ENCODE measurements at regions not wholly inside any gene's neighbourhood (a gene's known extent, or its start where the extent isn't known, plus 50 kb on each side); places are given as distances from the start of the nearest gene placed in this dataset.

GRCh38 chr11:96481204-96481603 lies 91.4 kb downstream of the JRKL start:
- Histone ChIP-seq H3K27ac (ENCODE audit: low read depth, low read length, poor library complexity, severe bottlenecking) (no peak overlapping the region), H4K20me1 (ENCODE audit: insufficient read depth, low read length) (no peaks in the 10 kb centered on the region), H2AFZ (ENCODE audit: low read length) (no peak overlapping the region), H3K79me2 (ENCODE audit: insufficient read depth, low read length) (no peaks in the 10 kb centered on the region), H3K4me2 (ENCODE audit: low read length) (no peak overlapping the region), H3K4me1 (ENCODE audit: insufficient read depth, low read length, severe bottlenecking) (no peaks in the 10 kb centered on the region), H3K4me3 (ENCODE audit: low read depth, low read length, poor library complexity, severe bottlenecking) (no peak overlapping the region), H3K27me3 (ENCODE audit: insufficient read depth, low read length) (no peaks in the 10 kb centered on the region), H3F3A (ENCODE audit: insufficient read depth, low read length) (no peaks in the 10 kb centered on the region), H3K36me3 (ENCODE audit: insufficient read depth, low read length) (no peaks in the 10 kb centered on the region), H3K9me2 (ENCODE audit: low read depth, low read length) (no peaks in the 10 kb centered on the region), H3K9ac (ENCODE audit: low read length) (no peak overlapping the region), H3K9me3 (ENCODE audit: low read length) (no peaks in the 10 kb centered on the region)
- no peak for TF ChIP-seq CTCF (IDR thresholded peaks at IDR 0.05; ENCODE audit: low read length)
- no peak for TF ChIP-seq EZH2 (IDR thresholded peaks at IDR 0.05; ENCODE audit: borderline replicate concordance, low read length)

GRCh38 chr11:96481771-96482170 lies 92.0 kb downstream of the JRKL start:
- no peaks in the 10 kb centered on the region for H3K9me2 ChIP-seq (ENCODE audit: low read depth, low read length)
- no peak overlapping the region for H3K4me2 ChIP-seq (ENCODE audit: low read length)
- no peaks in the 10 kb centered on the region for H3K36me3 ChIP-seq (ENCODE audit: insufficient read depth, low read length)
- H3F3A ChIP-seq (ENCODE audit: insufficient read depth, low read length) = no peaks in the 10 kb centered on the region
- no peaks in the 10 kb centered on the region for H3K79me2 ChIP-seq (ENCODE audit: insufficient read depth, low read length)
- no peaks in the 10 kb centered on the region for H4K20me1 ChIP-seq (ENCODE audit: insufficient read depth, low read length)
- H3K27ac ChIP-seq (ENCODE audit: low read depth, low read length, poor library complexity, severe bottlenecking) = no peak overlapping the region
- H3K9me3 ChIP-seq (ENCODE audit: low read length) = no peaks in the 10 kb centered on the region
- no peaks in the 10 kb centered on the region for H3K4me1 ChIP-seq (ENCODE audit: insufficient read depth, low read length, severe bottlenecking)
- H3K4me3 ChIP-seq (ENCODE audit: low read depth, low read length, poor library complexity, severe bottlenecking) = no peak overlapping the region
- H3K9ac ChIP-seq (ENCODE audit: low read length) = no peak overlapping the region
- no peaks in the 10 kb centered on the region for H3K27me3 ChIP-seq (ENCODE audit: insufficient read depth, low read length)
- H2AFZ ChIP-seq (ENCODE audit: low read length) = no peak overlapping the region
- no peak for TF ChIP-seq CTCF (IDR thresholded peaks at IDR 0.05; ENCODE audit: low read length)
- TF ChIP-seq EZH2 (IDR thresholded peaks at IDR 0.05; ENCODE audit: borderline replicate concordance, low read length) = no peak

GRCh38 chr11:96482193-96482592 lies 92.4 kb downstream of the JRKL start:
- H3K27me3 ChIP-seq (ENCODE audit: insufficient read depth, low read length) = no peaks in the 10 kb centered on the region
- no peaks in the 10 kb centered on the region for H3K79me2 ChIP-seq (ENCODE audit: insufficient read depth, low read length)
- no peaks in the 10 kb centered on the region for H3K9me2 ChIP-seq (ENCODE audit: low read depth, low read length)
- no peak overlapping the region for H3K27ac ChIP-seq (ENCODE audit: low read depth, low read length, poor library complexity, severe bottlenecking)
- no peaks in the 10 kb centered on the region for H3F3A ChIP-seq (ENCODE audit: insufficient read depth, low read length)
- no peak overlapping the region for H3K4me3 ChIP-seq (ENCODE audit: low read depth, low read length, poor library complexity, severe bottlenecking)
- no peaks in the 10 kb centered on the region for H3K4me1 ChIP-seq (ENCODE audit: insufficient read depth, low read length, severe bottlenecking)
- H2AFZ ChIP-seq (ENCODE audit: low read length) = no peak overlapping the region
- H3K36me3 ChIP-seq (ENCODE audit: insufficient read depth, low read length) = no peaks in the 10 kb centered on the region
- no peaks in the 10 kb centered on the region for H3K9me3 ChIP-seq (ENCODE audit: low read length)
- H3K4me2 ChIP-seq (ENCODE audit: low read length) = no peak overlapping the region
- H4K20me1 ChIP-seq (ENCODE audit: insufficient read depth, low read length) = no peaks in the 10 kb centered on the region
- TF ChIP-seq EZH2 (IDR thresholded peaks at IDR 0.05; ENCODE audit: borderline replicate concordance, low read length) (no peak), CTCF (IDR thresholded peaks at IDR 0.05; ENCODE audit: low read length) (no peak)
- H3K9ac ChIP-seq (ENCODE audit: low read length) = no peak overlapping the region
